Loucy (cell line): ENCODE measurements at regions not wholly inside any gene's neighbourhood (a gene's known extent, or its start where the extent isn't known, plus 50 kb on each side); places are given as distances from the start of the nearest gene placed in this dataset.

Experiments used
- H2AFZ ChIP-seq: fragments of 200-600 bp; sonication (generic); 2 replicates; pipeline ENCODE4 v1.6.0; 2016; ENCODE audit warnings: antibody characterized with exemption, mild to moderate bottlenecking, low read length, moderate library complexity
- H3F3A ChIP-seq: fragments of 200-600 bp; 2 replicates; pipeline ENCODE4 v1.6.0; 2016; ENCODE audit warnings: antibody characterized with exemption, low read depth, mild to moderate bottlenecking
- H3K27me3 ChIP-seq: fragments of 200-600 bp; sonication (generic); 2 replicates; pipeline ENCODE4 v1.6.1; 2014; ENCODE audit warnings: low read length, mild to moderate bottlenecking; ENCODE audit not compliant: insufficient read depth, poor library complexity, severe bottlenecking
- H3K36me3 ChIP-seq: fragments of 200-600 bp; sonication (generic); 2 replicates; pipeline ENCODE4 v1.6.1; 2016; ENCODE audit warnings: low read length; ENCODE audit not compliant: insufficient read depth
- H3K4me1 ChIP-seq: fragments of 200-600 bp; sonication (generic); 2 replicates; pipeline ENCODE4 v1.5.1; 2014; ENCODE audit warnings: low read length, mild to moderate bottlenecking; ENCODE audit not compliant: insufficient read depth, poor library complexity, severe bottlenecking
- H3K4me2 ChIP-seq: fragments of 200-600 bp; sonication (generic); 2 replicates; pipeline ENCODE4 v1.6.0; 2014; ENCODE audit warnings: antibody characterized with exemption, low read length, low read depth, mild to moderate bottlenecking; ENCODE audit not compliant: poor library complexity, severe bottlenecking
- H3K4me3 ChIP-seq: fragments of 200-600 bp; sonication (generic); 2 replicates; pipeline ENCODE4 v1.5.1; 2014; ENCODE audit warnings: low read length, mild to moderate bottlenecking, mixed read lengths; ENCODE audit not compliant: poor library complexity, severe bottlenecking
- H3K79me2 ChIP-seq: fragments of 200-600 bp; sonication (generic); 2 replicates; pipeline ENCODE4 v1.6.1; 2014; ENCODE audit warnings: low read length; ENCODE audit not compliant: insufficient read depth
- H3K9ac ChIP-seq: fragments of 200-600 bp; sonication (generic); 2 replicates; pipeline ENCODE4 v1.6.0; 2014; ENCODE audit warnings: mild to moderate bottlenecking, low read depth, low read length, moderate library complexity; ENCODE audit not compliant: poor library complexity, severe bottlenecking
- H3K9me2 ChIP-seq: fragments of 200-600 bp; sonication (generic); replicated peaks from 2 replicates; pipeline ENCODE4 v1.6.1; 2016; ENCODE audit warnings: low read depth, low read length, mixed read lengths
- H3K9me3 ChIP-seq: fragments of 200-600 bp; sonication (generic); 2 replicates; pipeline ENCODE4 v1.6.1; 2014; ENCODE audit warnings: mild to moderate bottlenecking, antibody characterized with exemption, low read length, low read depth; ENCODE audit not compliant: insufficient read depth
- H4K20me1 ChIP-seq: fragments of 200-600 bp; sonication (generic); 2 replicates; pipeline ENCODE4 v1.6.0; 2014; ENCODE audit warnings: antibody characterized with exemption, low read length, mild to moderate bottlenecking; ENCODE audit not compliant: insufficient read depth, poor library complexity, severe bottlenecking
- CTCF ChIP-seq: fragments of 200-600 bp; sonication (generic); conservative IDR thresholded peaks from 2 replicates; pipeline ENCODE4 v1.5.1; 2014; ENCODE audit warnings: mild to moderate bottlenecking, antibody characterized with exemption, low read length
- EZH2phosphoT487 ChIP-seq: fragments of 200-600 bp; IDR thresholded peaks from 2 replicates; pipeline ENCODE4 v1.6.1; 2018; ENCODE audit warnings: antibody characterized with exemption, mild to moderate bottlenecking, moderate library complexity, borderline replicate concordance

- H3K27me3 ChIP-seq, result no peaks in the 10 kb centered on the region
- H3K4me2 ChIP-seq, result no peak overlapping the region
- no peaks in the 10 kb centered on the region for H3K9me2 ChIP-seq
- no peak for TF ChIP-seq CTCF
- TF ChIP-seq EZH2phosphoT487, result no peak
- H2AFZ ChIP-seq, result no peak overlapping the region
- peaks cover 6% of the 10 kb centered on the region for H3K4me1 ChIP-seq
- H3K4me3 ChIP-seq, result no peak overlapping the region
- no peak overlapping the region for H3K9ac ChIP-seq
- no peaks in the 10 kb centered on the region for H3K9me3 ChIP-seq
- H3K36me3 ChIP-seq, result no peaks in the 10 kb centered on the region
- H3K79me2 ChIP-seq, result no peaks in the 10 kb centered on the region
- H3F3A ChIP-seq, result no peaks in the 10 kb centered on the region
- no peaks in the 10 kb centered on the region for H4K20me1 ChIP-seq
Observed at GRCh38 chr5:116853992-116854391, 279.4 kb upstream of the SEMA6A start.

GRCh38 chr5:116848954-116849581 lies 274.4 kb upstream of the SEMA6A start:
- Histone ChIP-seq H2AFZ (no peak overlapping the region), H3K4me2 (no peak overlapping the region), H3K9ac (no peak overlapping the region), H3K27me3 (no peaks in the 10 kb centered on the region), H3K9me2 (no peaks in the 10 kb centered on the region), H3K36me3 (no peaks in the 10 kb centered on the region), H3K4me1 (no peaks in the 10 kb centered on the region), H3K79me2 (no peaks in the 10 kb centered on the region), H4K20me1 (no peaks in the 10 kb centered on the region), H3F3A (no peaks in the 10 kb centered on the region), H3K4me3 (no peak overlapping the region), H3K9me3 (no peaks in the 10 kb centered on the region)
- TF ChIP-seq EZH2phosphoT487, result no peak
- no peak for TF ChIP-seq CTCF

- Histone ChIP-seq H3K9ac (no peak overlapping the region), H3K4me1 (no peaks in the 10 kb centered on the region), H3K79me2 (no peaks in the 10 kb centered on the region), H3K36me3 (no peaks in the 10 kb centered on the region), H3K4me2 (no peak overlapping the region), H3K9me2 (no peaks in the 10 kb centered on the region), H3K9me3 (no peaks in the 10 kb centered on the region), H2AFZ (no peak overlapping the region), H3K27me3 (no peaks in the 10 kb centered on the region), H3K4me3 (no peak overlapping the region), H4K20me1 (no peaks in the 10 kb centered on the region), H3F3A (no peaks in the 10 kb centered on the region)
- no peak for TF ChIP-seq EZH2phosphoT487
- no peak for TF ChIP-seq CTCF
Observed at GRCh38 chr5:116847960-116848359, 273.3 kb upstream of the SEMA6A start.
